Calu3 (cell line): ENCODE measurements at regions not wholly inside any gene's neighbourhood (a gene's known extent, or its start where the extent isn't known, plus 50 kb on each side); places are given as distances from the start of the nearest gene placed in this dataset.
A peak's percentile ranks its signal among the peaks of the same experiment; 100 is the strongest.

Experiments
- BruUV-seq: library from RNA; stranded (reverse); fragments of 400-500 nt; replicated peaks from 2 replicates; lab custom pipeline; 2021; lab: Mats Ljungman, UMichigan
- CTCF ChIA-PET: fragments of 300-600 bp; sonication (Branson Sonifier 250); formaldehyde crosslinking; loops from one replicate; lab custom pipeline; 2022; ENCODE audit warnings: antibody characterized with exemption; lab: Charles Lee
- DNase-seq: peaks from one replicate; pipeline ENCODE4 v3.0.0; 2022
- H3K27ac Mint-ChIP-seq: one replicate; pipeline ENCODE4 v1.8.0; 2022; ENCODE audit warnings: mixed read lengths; ENCODE audit not compliant: unreplicated experiment
- H3K27me3 Mint-ChIP-seq: one replicate; pipeline ENCODE4 v1.8.0; 2022; ENCODE audit warnings: mixed read lengths; ENCODE audit not compliant: unreplicated experiment
- H3K36me3 Mint-ChIP-seq: one replicate; pipeline ENCODE4 v1.8.0; 2022; ENCODE audit warnings: mild to moderate bottlenecking, moderate library complexity, mixed read lengths; ENCODE audit not compliant: insufficient read depth, unreplicated experiment
- H3K4me1 Mint-ChIP-seq: one replicate; pipeline ENCODE4 v1.8.0; 2022; ENCODE audit warnings: mild to moderate bottlenecking, low read depth, mixed read lengths; ENCODE audit not compliant: unreplicated experiment
- H3K4me3 Mint-ChIP-seq: one replicate; pipeline ENCODE4 v1.8.0; 2022; ENCODE audit warnings: mild to moderate bottlenecking, low read depth, moderate library complexity, mixed read lengths; ENCODE audit not compliant: unreplicated experiment
- H3K9me3 Mint-ChIP-seq: one replicate; pipeline ENCODE4 v1.8.0; 2022; ENCODE audit warnings: low read depth, mixed read lengths; ENCODE audit not compliant: unreplicated experiment
- intact Hi-C: fragments of 100-400 bp; cut with micrococcal nuclease; formaldehyde crosslinking; loops from one replicate; pipeline ENCODE4 v1.10.0; 2022; ENCODE audit not compliant: unreplicated experiment
- TF ChIP-seq, protein P1 (sequence below): fragments of 200-600 bp; IDR thresholded peaks from one replicate; pipeline ENCODE4 v1.8.0; 2022; ENCODE audit warnings: antibody characterized with exemption; ENCODE audit not compliant: unreplicated experiment

DNA sequence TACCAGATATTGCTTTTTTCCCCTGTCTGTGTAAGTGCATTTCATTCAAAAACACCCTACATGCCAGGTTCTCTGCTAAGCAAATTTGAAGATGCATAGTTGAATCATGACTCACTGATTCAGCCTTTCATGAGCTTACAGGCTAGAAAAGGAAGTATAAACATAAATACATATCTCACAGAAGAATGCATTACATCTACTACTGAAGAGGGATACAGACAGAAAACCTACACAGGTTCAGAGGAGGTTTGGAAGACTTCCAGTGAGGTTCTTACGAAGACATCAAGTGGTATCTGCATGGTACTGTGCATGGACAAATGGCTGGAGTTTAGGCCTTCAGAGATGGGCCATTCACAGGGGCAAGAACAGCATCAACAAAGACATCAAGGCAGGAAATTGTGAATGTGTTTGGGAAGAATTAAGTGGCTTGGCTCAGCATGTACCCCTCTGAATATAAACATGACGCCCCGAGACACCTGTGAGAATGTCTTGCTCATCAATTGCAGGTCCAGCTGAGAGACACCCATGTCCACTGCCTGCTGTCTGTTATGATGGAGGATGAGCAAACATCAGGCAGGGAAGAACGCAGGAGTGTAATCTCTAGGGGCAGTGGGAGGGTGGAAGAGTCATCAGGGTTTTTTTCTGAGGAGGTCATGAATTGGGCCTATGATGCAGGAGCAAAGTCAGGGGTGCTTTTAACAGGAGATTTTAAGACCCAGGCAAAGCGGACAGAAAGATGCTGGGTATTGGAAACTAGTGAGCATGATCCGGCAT, 105.1 kb upstream of the GALNT15 start:
- peak overlapping the region; percentile 67 for H3K27ac Mint-ChIP-seq
- intact Hi-C loops: no loop called here
- H3K36me3 Mint-ChIP-seq: peaks cover 9% of the 10 kb centered on the region
- CTCF ChIA-PET: interaction anchor here (1.0 to 1.9 kb wide), 2 partner anchors 9 to 21 kb away, joined by 4 to 5 read pairs; no protein-coding TSS in a partner anchor
- peaks cover 3% of the 10 kb centered on the region for H3K9me3 Mint-ChIP-seq
- H3K4me3 Mint-ChIP-seq: peak overlapping the region; percentile 6
- peaks cover 57% of the 10 kb centered on the region for H3K4me1 Mint-ChIP-seq
- H3K27me3 Mint-ChIP-seq: no peaks in the 10 kb centered on the region
- BruUV-seq: no TSS peak
- TF ChIP-seq, protein P1, sequence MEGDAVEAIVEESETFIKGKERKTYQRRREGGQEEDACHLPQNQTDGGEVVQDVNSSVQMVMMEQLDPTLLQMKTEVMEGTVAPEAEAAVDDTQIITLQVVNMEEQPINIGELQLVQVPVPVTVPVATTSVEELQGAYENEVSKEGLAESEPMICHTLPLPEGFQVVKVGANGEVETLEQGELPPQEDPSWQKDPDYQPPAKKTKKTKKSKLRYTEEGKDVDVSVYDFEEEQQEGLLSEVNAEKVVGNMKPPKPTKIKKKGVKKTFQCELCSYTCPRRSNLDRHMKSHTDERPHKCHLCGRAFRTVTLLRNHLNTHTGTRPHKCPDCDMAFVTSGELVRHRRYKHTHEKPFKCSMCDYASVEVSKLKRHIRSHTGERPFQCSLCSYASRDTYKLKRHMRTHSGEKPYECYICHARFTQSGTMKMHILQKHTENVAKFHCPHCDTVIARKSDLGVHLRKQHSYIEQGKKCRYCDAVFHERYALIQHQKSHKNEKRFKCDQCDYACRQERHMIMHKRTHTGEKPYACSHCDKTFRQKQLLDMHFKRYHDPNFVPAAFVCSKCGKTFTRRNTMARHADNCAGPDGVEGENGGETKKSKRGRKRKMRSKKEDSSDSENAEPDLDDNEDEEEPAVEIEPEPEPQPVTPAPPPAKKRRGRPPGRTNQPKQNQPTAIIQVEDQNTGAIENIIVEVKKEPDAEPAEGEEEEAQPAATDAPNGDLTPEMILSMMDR: no peak
- DNase-seq: peak; percentile 15

DNA sequence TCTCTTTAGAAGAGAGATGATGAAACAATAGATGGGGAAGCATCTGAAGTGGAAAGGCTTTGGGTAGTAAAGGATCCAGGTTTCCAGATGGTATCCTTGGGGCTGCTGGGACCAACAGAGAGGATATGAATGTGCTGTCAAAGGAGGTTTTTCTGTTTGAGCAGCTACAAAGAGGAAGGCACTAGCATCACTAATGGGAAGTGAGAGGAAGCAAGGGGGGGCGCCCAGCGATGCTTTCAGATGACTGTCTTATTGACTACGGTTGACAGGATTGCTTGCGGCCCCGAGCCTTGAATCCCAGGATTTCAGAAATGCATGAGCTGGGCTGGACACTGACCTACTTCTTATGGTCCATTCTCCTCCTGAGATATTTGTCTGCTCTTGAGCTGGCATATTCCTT, 103.8 kb upstream of the GALNT15 start:
- Mint-ChIP-seq H3K4me1 (peaks cover 58% of the 10 kb centered on the region), H3K27ac (peak overlapping the region; percentile 75), H3K27me3 (no peaks in the 10 kb centered on the region), H3K9me3 (peaks cover 8% of the 10 kb centered on the region), H3K36me3 (peaks cover 9% of the 10 kb centered on the region), H3K4me3 (no peak overlapping the region)
- no TSS peak for BruUV-seq
- intact Hi-C loops: no loop called here
- CTCF ChIA-PET: interaction anchor here (1.5 kb wide), 1 partner anchor 14 kb away, joined by 3 read pairs; no protein-coding TSS in a partner anchor
- TF ChIP-seq, protein P1: no peak
- DNase-seq: no peak

DNA sequence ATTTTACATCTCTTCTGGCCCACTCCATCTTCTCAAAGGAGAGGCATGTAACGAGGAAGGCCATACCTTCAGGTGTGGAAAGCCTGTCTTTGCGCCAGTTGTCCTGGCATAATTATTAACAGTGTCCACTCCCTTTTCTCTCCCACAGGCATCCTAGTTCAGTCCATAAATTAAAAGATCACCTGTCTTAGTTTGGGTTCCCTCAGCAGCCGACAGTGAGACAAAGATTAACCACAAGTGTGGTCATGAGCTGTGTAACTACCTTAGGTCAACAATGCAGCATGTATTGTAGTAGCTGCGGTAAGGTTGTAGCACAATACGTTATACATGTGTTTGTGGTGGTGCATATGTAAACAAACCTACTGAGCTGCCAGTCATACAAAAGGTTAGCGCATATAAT, 103.3 kb upstream of the GALNT15 start:
- Mint-ChIP-seq H3K27me3 (no peaks in the 10 kb centered on the region), H3K27ac (peak overlapping the region; percentile 75), H3K9me3 (peaks cover 8% of the 10 kb centered on the region), H3K4me1 (peaks cover 58% of the 10 kb centered on the region), H3K36me3 (peaks cover 9% of the 10 kb centered on the region), H3K4me3 (no peak overlapping the region)
- intact Hi-C loops: no loop called here
- peak; percentile 55 for DNase-seq
- CTCF ChIA-PET: interaction anchor here (1.1 to 1.5 kb wide), 2 partner anchors 15 to 26 kb away, joined by 3 read pairs; no protein-coding TSS in a partner anchor
- TF ChIP-seq, protein P1: no peak
- no TSS peak for BruUV-seq

DNA sequence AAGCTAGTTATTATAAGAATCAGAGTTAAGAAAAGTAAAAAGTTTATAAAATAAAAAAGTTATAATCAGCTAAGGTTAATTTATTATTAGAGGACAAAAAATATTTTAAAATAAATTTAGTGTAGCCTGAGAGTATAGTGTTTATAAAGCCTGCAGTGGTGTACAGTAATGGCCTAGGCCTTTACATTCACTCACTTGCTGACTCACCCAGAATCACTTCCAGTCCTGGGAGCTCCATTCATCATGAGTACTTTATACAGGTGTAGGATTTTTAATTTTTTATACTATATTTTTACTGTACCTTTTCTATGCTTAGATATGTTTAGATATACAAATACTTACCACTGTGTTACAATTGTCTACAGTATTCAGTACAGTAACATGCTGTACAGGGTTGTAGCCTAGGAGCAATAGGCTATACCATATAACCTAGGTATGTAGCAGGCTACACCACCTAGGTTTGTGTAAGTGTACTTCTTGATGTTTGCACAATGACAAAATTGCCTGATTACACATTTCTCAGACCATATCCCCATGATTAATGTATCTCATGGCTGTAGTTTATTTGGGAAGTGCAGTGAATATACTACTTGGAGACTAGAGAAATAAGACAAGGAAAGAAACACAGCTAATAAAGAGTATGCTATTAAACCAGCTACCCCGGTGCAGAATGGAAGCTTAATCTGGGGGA, 101.9 kb upstream of the GALNT15 start:
- H3K36me3 Mint-ChIP-seq: peaks cover 9% of the 10 kb centered on the region
- DNase-seq: no peak
- H3K27me3 Mint-ChIP-seq: no peaks in the 10 kb centered on the region
- TF ChIP-seq, protein P1: no peak
- no peak overlapping the region for H3K4me3 Mint-ChIP-seq
- H3K4me1 Mint-ChIP-seq: peaks cover 58% of the 10 kb centered on the region
- peaks cover 8% of the 10 kb centered on the region for H3K9me3 Mint-ChIP-seq
- no peak overlapping the region for H3K27ac Mint-ChIP-seq
- intact Hi-C loops: no loop called here
- BruUV-seq: no TSS peak
- CTCF ChIA-PET: interaction anchor here (0.5 to 1.1 kb wide), 2 partner anchors 8 to 25 kb away, joined by 3 read pairs; no protein-coding TSS in a partner anchor
